Loucy (cell line): ENCODE measurements at regions not wholly inside any gene's neighbourhood (a gene's known extent, or its start where the extent isn't known, plus 50 kb on each side); places are given as distances from the start of the nearest gene placed in this dataset.

Source experiments
- H2AFZ ChIP-seq: fragments of 200-600 bp; sonication (generic); 2 replicates; pipeline ENCODE4 v1.6.0; 2016; ENCODE audit warnings: antibody characterized with exemption, mild to moderate bottlenecking, low read length, moderate library complexity
- H3F3A ChIP-seq: fragments of 200-600 bp; 2 replicates; pipeline ENCODE4 v1.6.0; 2016; ENCODE audit warnings: antibody characterized with exemption, low read depth, mild to moderate bottlenecking
- H3K27me3 ChIP-seq: fragments of 200-600 bp; sonication (generic); 2 replicates; pipeline ENCODE4 v1.6.1; 2014; ENCODE audit warnings: low read length, mild to moderate bottlenecking; ENCODE audit not compliant: insufficient read depth, poor library complexity, severe bottlenecking
- H3K36me3 ChIP-seq: fragments of 200-600 bp; sonication (generic); 2 replicates; pipeline ENCODE4 v1.6.1; 2016; ENCODE audit warnings: low read length; ENCODE audit not compliant: insufficient read depth
- H3K4me1 ChIP-seq: fragments of 200-600 bp; sonication (generic); 2 replicates; pipeline ENCODE4 v1.5.1; 2014; ENCODE audit warnings: low read length, mild to moderate bottlenecking; ENCODE audit not compliant: insufficient read depth, poor library complexity, severe bottlenecking
- H3K4me2 ChIP-seq: fragments of 200-600 bp; sonication (generic); 2 replicates; pipeline ENCODE4 v1.6.0; 2014; ENCODE audit warnings: antibody characterized with exemption, low read length, low read depth, mild to moderate bottlenecking; ENCODE audit not compliant: poor library complexity, severe bottlenecking
- H3K4me3 ChIP-seq: fragments of 200-600 bp; sonication (generic); 2 replicates; pipeline ENCODE4 v1.5.1; 2014; ENCODE audit warnings: low read length, mild to moderate bottlenecking, mixed read lengths; ENCODE audit not compliant: poor library complexity, severe bottlenecking
- H3K79me2 ChIP-seq: fragments of 200-600 bp; sonication (generic); 2 replicates; pipeline ENCODE4 v1.6.1; 2014; ENCODE audit warnings: low read length; ENCODE audit not compliant: insufficient read depth
- H3K9ac ChIP-seq: fragments of 200-600 bp; sonication (generic); 2 replicates; pipeline ENCODE4 v1.6.0; 2014; ENCODE audit warnings: mild to moderate bottlenecking, low read depth, low read length, moderate library complexity; ENCODE audit not compliant: poor library complexity, severe bottlenecking
- H3K9me2 ChIP-seq: fragments of 200-600 bp; sonication (generic); replicated peaks from 2 replicates; pipeline ENCODE4 v1.6.1; 2016; ENCODE audit warnings: low read depth, low read length, mixed read lengths
- H3K9me3 ChIP-seq: fragments of 200-600 bp; sonication (generic); 2 replicates; pipeline ENCODE4 v1.6.1; 2014; ENCODE audit warnings: mild to moderate bottlenecking, antibody characterized with exemption, low read length, low read depth; ENCODE audit not compliant: insufficient read depth
- H4K20me1 ChIP-seq: fragments of 200-600 bp; sonication (generic); 2 replicates; pipeline ENCODE4 v1.6.0; 2014; ENCODE audit warnings: antibody characterized with exemption, low read length, mild to moderate bottlenecking; ENCODE audit not compliant: insufficient read depth, poor library complexity, severe bottlenecking
- EZH2phosphoT487 ChIP-seq: fragments of 200-600 bp; IDR thresholded peaks from 2 replicates; pipeline ENCODE4 v1.6.1; 2018; ENCODE audit warnings: antibody characterized with exemption, mild to moderate bottlenecking, moderate library complexity, borderline replicate concordance
- TF ChIP-seq, protein P1 (sequence below): fragments of 200-600 bp; sonication (generic); conservative IDR thresholded peaks from 2 replicates; pipeline ENCODE4 v1.5.1; 2014; ENCODE audit warnings: mild to moderate bottlenecking, antibody characterized with exemption, low read length

DNA sequence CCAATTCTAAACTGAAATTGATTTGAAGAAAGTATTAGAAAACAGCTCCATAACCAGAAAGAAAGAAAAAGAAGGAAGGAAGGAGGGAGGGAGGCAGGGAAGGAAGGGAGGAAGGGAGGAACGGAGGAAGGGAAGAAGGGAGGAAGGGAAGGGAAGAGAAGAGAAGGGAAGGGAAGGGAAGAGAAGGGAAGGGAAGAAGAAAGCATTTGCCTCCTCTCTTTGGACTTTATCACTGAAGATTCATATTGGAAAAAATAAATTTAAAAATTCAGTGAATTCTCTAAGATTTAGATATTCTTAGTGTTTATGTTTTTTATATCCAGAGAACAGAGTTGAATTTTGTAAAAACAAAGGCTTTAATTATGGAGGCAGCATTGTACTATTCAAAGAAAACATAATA, 68.5 kb upstream of the NXT1 start:
- Histone ChIP-seq H3K4me1 (no peaks in the 10 kb centered on the region), H3F3A (no peaks in the 10 kb centered on the region), H3K9me3 (no peaks in the 10 kb centered on the region), H3K9ac (no peak overlapping the region), H3K4me3 (no peak overlapping the region), H3K9me2 (no peaks in the 10 kb centered on the region), H4K20me1 (no peaks in the 10 kb centered on the region), H3K79me2 (no peaks in the 10 kb centered on the region), H2AFZ (no peak overlapping the region), H3K4me2 (no peak overlapping the region), H3K36me3 (no peaks in the 10 kb centered on the region), H3K27me3 (no peaks in the 10 kb centered on the region)
- TF ChIP-seq EZH2phosphoT487, result no peak
- TF ChIP-seq, protein P1, sequence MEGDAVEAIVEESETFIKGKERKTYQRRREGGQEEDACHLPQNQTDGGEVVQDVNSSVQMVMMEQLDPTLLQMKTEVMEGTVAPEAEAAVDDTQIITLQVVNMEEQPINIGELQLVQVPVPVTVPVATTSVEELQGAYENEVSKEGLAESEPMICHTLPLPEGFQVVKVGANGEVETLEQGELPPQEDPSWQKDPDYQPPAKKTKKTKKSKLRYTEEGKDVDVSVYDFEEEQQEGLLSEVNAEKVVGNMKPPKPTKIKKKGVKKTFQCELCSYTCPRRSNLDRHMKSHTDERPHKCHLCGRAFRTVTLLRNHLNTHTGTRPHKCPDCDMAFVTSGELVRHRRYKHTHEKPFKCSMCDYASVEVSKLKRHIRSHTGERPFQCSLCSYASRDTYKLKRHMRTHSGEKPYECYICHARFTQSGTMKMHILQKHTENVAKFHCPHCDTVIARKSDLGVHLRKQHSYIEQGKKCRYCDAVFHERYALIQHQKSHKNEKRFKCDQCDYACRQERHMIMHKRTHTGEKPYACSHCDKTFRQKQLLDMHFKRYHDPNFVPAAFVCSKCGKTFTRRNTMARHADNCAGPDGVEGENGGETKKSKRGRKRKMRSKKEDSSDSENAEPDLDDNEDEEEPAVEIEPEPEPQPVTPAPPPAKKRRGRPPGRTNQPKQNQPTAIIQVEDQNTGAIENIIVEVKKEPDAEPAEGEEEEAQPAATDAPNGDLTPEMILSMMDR, result no peak

DNA sequence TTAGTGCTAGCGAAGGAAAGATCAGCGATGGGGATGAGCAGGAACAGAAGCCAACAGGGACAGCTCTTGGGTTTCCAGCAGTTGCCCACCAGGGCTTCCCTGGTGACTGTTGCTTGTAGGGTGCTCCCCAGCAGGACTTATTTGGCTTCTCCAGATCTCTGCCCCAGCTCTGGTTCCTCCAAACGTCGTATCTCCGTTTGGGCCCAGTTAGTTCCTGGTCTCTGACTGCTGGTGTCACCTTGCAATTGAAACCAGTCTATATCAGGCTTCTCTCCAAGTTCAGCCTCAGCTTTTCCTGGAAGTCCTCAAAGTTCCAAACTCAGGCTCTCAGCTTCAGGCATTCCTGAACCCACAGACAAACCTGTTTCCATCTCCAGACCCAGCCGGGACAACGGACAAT, 70.8 kb upstream of the NXT1 start:
- Histone ChIP-seq H3F3A (no peaks in the 10 kb centered on the region), H3K4me3 (no peak overlapping the region)

GRCh38 chr20:23278172-23278571, 72.4 kb upstream of the NXT1 start:
- Histone ChIP-seq H3K9me2 (no peaks in the 10 kb centered on the region), H3K9me3 (no peaks in the 10 kb centered on the region), H4K20me1 (no peaks in the 10 kb centered on the region), H3K27me3 (no peaks in the 10 kb centered on the region), H3K9ac (no peak overlapping the region), H3F3A (no peaks in the 10 kb centered on the region), H3K36me3 (no peaks in the 10 kb centered on the region), H3K4me3 (no peak overlapping the region), H3K4me1 (no peaks in the 10 kb centered on the region), H3K4me2 (no peak overlapping the region), H3K79me2 (no peaks in the 10 kb centered on the region), H2AFZ (no peak overlapping the region)
- no peak for TF ChIP-seq EZH2phosphoT487
- TF ChIP-seq, protein P1, result no peak

More for the DNA sequence above, 70.8 kb upstream of the NXT1 start:
- no peak overlapping the region for H3K4me2 ChIP-seq
- H2AFZ ChIP-seq, result no peak overlapping the region
- H3K9me3 ChIP-seq, result no peaks in the 10 kb centered on the region
- no peaks in the 10 kb centered on the region for H3K36me3 ChIP-seq
- H3K9me2 ChIP-seq, result no peaks in the 10 kb centered on the region
- TF ChIP-seq EZH2phosphoT487, result no peak
- TF ChIP-seq, protein P1, result no peak
- H3K4me1 ChIP-seq, result no peaks in the 10 kb centered on the region
- no peaks in the 10 kb centered on the region for H3K27me3 ChIP-seq
- H4K20me1 ChIP-seq, result no peaks in the 10 kb centered on the region
- H3K9ac ChIP-seq, result no peak overlapping the region
- no peaks in the 10 kb centered on the region for H3K79me2 ChIP-seq
